GM18870 (cell line): ENCODE measurements at regions not wholly inside any gene's neighbourhood (a gene's known extent, or its start where the extent isn't known, plus 50 kb on each side); places are given as distances from the start of the nearest gene placed in this dataset.

Source experiments
- ATAC-seq: cut with Tn5 transposase; IDR thresholded peaks from one replicate; pipeline ENCODE4 v1.9.1; 2021; ENCODE audit warnings: moderate library complexity; ENCODE audit not compliant: unreplicated experiment

GRCh38 chr5:67451640-67452279 is 255.2 kb upstream of the CD180 start:
- ATAC-seq: no peak

GRCh38 chr5:67447732-67448131 is 251.1 kb upstream of the CD180 start:
- no peak for ATAC-seq

GRCh38 chr5:67437905-67438845 is 241.6 kb upstream of the CD180 start:
- ATAC-seq: no peak

GRCh38 chr5:67435032-67435431 is 238.4 kb upstream of the CD180 start:
- no peak for ATAC-seq

GRCh38 chr5:67434466-67434865 is 237.9 kb upstream of the CD180 start:
- ATAC-seq: no peak

GRCh38 chr5:67432606-67433005 is 236.0 kb upstream of the CD180 start:
- ATAC-seq: no peak

GRCh38 chr5:67431191-67431590 is 234.6 kb upstream of the CD180 start:
- no peak for ATAC-seq

- ATAC-seq: no peak
These were observed 231.3 kb upstream of the CD180 start for GRCh38 chr5:67427850-67428298.

GRCh38 chr5:67426961-67427849 is 230.6 kb upstream of the CD180 start:
- ATAC-seq: no peak

- ATAC-seq: no peak
These were observed 228.9 kb upstream of the CD180 start for GRCh38 chr5:67425514-67425913.

- no peak for ATAC-seq
These were observed 221.2 kb upstream of the CD180 start for GRCh38 chr5:67417839-67418238.

- ATAC-seq: no peak
These were observed 220.4 kb upstream of the CD180 start for GRCh38 chr5:67416986-67417385.

GRCh38 chr5:67416133-67416937 is 219.7 kb upstream of the CD180 start:
- ATAC-seq: no peak

GRCh38 chr5:67414712-67415111 is 218.1 kb upstream of the CD180 start:
- ATAC-seq: no peak

- no peak for ATAC-seq
These were observed 217.1 kb upstream of the CD180 start for GRCh38 chr5:67413721-67414120.

GRCh38 chr5:67409126-67409777 is 212.7 kb upstream of the CD180 start:
- no peak for ATAC-seq

GRCh38 chr5:67407979-67408378 is 211.4 kb upstream of the CD180 start:
- no peak for ATAC-seq

GRCh38 chr5:67405755-67406154 is 209.2 kb upstream of the CD180 start:
- ATAC-seq: no peak

- ATAC-seq: no peak
These were observed 208.4 kb upstream of the CD180 start for GRCh38 chr5:67405101-67405364.
